Left renal cortex interstitium (tissue), 4 donors: ENCODE measurements at regions not wholly inside any gene's neighbourhood (a gene's known extent, or its start where the extent isn't known, plus 50 kb on each side); places are given as distances from the start of the nearest gene placed in this dataset.

Source experiments
- DNase-seq, 4 donors: peaks; one replicate each; pipeline ENCODE4 v3.0.0-alpha.2; 2013; ENCODE audit warnings: low read depth in 4 of 4, low spot score in 2 of 4, missing footprints in 1 of 4

DNA sequence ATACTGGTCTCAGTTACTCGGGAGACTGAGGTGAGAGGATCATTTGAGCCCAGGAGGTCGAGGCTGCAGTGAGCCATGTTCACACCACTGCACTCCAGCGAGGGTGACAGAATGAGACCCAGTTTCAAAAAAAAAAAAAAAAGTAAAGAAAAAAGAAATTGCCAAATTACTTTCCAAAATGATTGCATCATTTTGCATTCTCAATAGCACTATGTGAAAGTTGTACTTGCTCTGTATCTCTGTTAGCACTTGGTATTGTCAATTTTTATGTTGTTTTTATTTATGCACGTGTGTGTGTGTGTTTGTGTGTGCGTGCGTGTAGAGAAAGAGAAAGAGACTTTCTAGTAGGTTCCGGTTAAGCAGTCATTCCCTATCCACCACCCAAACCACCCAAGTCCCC is 328.4 kb downstream of the RAB3C start:
- DNase-seq, result no peak

DNA sequence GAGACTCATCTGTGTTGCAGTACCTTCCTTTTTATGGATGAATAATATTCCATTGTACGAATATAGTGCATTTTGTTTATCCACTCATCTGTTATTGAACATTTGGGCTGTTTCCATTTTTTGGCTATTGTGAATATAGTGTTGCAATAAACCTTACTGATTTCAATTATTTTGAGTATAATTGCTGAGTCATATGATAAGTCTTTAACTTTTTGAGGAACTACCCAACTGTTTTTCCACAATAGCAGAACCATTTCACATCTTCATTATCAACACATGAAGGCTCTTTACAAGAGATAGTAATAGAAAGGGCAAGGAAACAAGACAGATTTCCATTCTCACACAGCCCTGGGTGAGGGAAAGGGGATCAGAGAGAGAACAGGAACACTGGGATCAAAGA is 329.2 kb downstream of the RAB3C start:
- no peak for DNase-seq

DNA sequence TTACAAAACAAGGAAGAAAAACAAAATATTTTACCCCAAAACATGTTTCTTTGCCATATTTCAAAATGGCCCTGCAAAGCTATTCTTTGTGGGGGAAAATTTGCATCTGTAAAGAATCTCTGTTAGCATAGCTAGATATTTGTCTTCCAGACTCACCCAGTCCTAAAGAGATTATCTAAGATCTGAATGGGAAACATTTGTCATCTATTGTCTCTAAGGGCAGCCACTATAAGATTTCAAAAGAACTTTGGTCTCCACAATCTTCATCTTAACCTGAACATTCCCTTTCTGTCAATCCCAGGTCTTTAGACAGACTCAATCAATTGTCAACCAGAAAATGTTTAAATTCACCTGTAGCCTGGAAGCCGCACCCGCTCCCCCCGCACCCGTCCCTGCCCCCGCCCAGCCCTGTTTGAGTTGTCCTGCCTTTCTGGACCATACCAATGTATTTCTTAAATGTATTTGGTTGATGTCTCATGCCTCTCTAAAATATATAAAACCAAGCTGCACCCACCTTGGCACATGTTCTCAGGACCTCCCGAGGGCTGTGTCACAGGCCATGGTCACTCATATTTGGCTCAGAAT is 330.6 kb downstream of the RAB3C start:
- DNase-seq, result no peak

DNA sequence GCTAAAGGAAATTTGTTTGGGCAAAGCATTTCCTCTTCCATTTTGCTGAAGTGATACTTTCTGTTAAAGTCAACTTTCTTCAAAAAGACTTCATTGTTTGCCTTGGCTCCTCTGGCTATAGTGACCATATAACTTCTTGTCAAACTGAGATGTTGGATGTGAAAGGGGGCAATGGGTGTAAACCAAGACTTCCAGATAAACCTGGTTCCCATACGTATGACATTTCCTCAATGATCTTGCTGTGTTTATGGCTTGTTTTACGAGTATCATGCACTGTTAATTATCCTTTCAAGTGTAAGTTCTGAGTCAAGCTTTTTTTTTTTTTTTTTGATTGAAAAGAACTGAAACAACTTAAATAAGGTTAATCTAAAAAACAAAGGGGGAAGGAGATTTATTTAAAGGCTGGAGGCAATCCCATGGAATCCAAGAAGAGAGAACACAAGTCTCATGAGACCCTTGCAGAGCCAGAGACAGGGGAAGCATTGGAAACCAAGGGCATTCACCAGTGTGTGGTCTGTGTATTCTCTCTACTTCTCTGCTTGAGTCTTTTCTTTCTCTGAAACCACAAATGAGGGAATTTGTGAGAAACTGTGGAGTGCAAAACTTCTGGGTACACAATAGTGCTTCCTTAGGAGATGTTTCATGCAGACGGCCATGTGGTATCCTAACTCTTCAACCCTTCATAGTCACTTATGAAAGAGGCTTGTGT is 335.3 kb downstream of the RAB3C start:
- DNase-seq, result peak in 1 of 4 donors; percentile 19
